ENCODE measurements at regions not wholly inside any gene's neighbourhood (a gene's known extent, or its start where the extent isn't known, plus 50 kb on each side); places are given as distances from the start of the nearest gene placed in this dataset.

DNA sequence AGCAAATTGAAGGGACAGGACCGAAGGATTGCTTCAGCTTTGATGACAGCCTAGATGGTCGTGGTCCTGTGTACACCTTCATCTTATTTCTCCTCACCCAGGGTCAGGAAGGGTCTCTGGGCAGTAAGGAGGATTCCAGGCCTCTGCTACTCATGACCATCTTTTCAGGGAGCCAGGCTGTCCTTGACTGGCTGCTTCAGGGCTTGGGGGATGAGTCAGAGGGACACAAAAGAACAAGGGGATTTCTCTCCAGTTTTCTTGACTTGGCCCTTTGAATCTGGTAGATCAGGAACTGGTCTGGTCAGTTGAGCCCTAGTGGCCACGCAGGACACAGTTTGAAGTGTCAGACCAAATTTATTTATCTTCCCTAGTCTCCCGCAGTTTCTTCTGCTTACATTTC lies 402.1 kb upstream of the CHD6 start:
- DNase-seq: no peak

DNA sequence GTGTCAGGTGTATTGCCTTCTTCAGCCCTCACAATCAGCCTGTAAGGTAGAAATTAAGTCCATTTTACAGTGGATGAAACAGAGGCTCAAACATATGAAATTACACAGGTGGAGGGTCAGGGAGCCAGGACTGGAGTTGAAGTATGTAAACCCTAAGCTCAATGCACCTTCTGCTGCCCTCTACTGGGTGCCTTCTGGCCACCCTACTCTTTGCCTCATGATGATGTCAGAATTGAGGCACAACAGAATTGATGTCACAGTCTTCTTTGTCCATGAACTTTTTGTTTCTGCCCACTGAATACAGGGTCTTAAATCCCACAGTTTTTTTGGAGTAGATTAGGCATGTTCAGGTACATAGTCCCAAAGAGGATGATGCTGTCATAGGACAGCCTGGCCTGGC lies 400.8 kb upstream of the CHD6 start:
- no peak for DNase-seq

DNA sequence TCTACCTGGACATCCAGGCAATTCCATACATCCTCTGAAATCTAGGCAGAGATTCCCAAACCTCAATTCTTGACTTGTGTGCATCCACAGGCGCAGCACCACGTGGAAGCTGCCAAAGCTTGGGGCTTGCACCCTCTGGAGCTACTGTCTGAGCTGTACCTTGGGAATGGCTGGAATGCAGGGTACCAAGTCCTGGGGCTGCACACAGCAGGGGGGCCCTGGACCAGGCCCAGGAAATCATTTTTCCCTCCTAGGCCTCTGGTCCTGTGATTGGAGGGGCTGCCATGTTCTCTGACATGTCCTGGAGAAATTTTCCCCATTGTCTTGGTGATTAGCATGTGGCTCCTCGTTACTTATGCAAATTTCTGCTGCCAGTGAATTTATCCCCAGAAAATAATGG lies 391.9 kb upstream of the CHD6 start:
- DNase-seq: no peak

DNA sequence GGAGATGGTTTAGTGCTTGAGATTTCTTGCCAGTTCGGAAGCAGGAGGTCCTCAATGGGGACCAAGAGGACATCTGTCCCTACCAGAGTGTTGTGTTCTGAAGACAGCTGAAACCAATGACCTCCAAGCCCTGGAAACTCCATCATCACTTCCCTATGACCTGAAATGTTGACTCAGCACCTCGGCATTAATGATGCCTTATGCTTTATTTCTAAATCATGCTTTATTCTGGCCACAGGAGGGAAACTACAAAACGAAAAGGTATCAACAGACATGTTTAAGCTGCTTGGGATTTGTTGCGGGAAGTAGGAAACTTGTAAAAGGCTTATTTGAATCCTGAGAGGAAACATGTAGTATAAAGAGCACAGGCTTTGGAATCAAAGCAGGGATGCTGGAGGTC lies 389.1 kb upstream of the CHD6 start:
- no peak for DNase-seq

DNA sequence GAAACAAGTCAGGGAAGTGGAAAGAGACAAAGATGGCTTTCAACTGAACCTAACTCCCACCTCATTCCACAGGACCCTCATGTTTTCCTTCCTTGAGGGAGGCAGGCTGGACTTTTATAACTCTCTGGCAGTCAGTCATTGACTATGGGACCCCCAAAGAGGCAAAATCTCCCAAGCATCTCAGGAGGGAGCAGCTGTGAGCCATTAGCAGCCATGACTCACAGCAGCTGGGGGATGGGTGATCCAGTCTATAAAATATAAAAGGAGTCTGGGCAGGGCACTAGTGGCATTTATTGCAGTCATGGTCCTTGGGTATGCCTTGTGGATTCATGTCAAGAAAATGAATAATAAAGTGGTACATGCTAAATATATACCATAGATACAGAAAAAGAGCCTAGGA lies 387.0 kb upstream of the CHD6 start:
- DNase-seq: no peak

DNA sequence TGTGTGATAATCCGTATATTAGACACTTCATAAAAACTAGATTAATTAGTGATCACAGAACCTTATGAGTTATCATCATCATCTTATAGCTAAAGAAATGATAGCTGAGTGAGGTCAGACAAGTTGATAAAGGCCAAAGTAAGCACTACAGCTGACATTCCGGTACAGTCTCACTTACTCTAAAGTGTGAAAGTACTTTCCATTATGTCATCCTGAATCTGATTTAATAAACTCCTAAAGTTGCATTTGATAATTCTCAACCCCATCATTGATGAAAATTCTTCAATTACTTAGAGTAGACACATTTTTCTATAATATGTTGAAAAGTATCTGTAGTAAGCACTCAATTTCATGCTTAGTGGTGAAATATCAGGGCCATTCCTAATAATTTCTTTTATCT lies 385.2 kb upstream of the CHD6 start:
- no peak for DNase-seq

DNA sequence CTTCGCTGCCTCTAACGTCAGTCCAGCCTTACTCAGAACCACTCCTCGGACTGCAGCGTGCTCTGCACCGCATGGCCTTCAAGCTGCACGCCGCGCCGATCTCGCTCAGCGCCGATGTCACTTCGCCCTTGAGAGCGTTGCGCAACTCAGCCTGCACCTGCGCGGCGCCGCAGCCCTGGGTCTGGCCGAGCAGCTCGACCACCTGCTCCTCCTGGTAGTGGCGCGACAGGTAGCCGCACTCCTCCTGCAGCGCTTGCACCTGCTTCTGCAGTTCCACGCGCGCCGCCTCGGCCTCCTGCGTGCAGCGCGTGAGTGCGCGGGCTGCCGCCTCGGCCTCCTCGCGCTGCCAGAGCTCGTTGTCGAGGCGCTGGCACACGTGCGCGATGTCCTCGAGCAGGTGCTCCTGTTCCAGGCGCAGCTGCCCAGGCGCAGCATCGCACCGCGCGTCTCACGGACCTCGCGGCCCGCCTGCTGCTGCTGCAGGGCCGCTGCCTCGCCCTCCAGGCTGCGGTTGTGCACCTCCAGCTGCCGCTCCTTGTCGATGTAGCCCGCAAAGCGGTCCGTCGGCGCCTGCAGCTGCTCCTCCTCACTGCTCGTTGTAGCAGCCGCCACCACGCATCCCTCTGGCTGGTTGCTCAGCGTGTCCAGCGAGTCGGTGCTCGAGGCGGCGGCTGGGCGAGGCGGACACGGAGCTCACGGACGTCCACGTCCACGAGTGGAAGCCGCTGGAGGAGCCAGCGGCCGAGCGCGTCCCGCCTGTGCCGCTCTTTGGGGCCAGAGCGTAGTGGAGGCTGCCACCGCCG lies 380.6 kb upstream of the CHD6 start:
- DNase-seq: no peak

DNA sequence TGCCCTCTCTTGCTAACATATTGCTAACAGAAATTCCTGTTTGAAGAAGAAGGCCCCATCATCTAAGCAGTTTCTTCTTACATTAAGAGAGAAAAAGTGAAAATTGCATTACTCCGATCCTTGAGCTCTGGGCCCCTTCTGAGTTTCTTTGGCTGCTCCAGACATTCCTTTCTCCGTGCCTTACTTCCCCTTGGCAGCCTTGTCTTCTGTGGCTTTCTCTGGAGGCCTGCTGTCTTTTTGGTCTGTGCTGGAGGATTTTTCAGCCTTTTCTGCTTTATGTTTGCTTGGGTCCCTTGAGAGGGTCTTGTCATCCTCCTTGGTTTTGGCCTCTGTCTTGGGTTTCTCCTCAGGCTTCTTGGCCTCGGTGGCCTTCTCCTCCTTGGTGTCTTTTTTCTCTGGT lies 378.8 kb upstream of the CHD6 start:
- no peak for DNase-seq

DNA sequence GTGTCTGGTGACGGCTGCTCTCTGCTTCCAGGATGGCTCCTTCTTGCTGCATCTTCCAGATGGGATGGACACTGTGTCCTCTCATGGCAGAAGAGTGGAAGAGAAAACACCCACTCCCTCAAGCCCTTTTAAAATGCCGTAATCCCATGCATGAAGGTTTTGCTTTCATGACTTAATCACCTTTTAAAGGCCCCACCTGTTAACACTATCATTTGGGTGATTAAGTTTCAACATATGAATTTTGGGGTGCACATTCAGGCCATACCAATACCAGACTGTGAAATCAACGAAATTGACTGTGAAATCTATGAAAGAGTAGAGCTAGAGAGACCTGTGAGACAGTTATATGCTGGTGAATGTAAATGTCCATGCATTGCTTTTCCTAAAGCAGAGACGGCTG lies 374.3 kb upstream of the CHD6 start:
- no peak for DNase-seq

DNA sequence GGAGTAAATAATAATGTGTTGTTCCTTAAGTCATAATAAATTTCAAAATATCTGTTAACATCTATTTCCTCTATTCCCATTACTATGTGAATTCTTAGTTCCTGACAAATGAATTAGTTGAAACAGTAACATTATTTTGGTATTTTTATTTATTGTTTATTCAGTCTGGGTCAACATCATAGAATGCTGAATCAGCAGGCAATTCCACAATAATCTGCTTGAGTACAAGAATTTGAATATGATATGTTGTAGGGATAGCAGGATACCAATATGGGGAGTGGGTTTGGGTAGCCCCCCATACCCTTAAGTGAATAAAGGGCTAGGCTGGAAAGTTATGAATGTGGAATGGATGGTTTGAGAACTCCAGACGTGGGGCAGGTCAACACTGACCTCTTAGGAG lies 373.2 kb upstream of the CHD6 start:
- no peak for DNase-seq

DNA sequence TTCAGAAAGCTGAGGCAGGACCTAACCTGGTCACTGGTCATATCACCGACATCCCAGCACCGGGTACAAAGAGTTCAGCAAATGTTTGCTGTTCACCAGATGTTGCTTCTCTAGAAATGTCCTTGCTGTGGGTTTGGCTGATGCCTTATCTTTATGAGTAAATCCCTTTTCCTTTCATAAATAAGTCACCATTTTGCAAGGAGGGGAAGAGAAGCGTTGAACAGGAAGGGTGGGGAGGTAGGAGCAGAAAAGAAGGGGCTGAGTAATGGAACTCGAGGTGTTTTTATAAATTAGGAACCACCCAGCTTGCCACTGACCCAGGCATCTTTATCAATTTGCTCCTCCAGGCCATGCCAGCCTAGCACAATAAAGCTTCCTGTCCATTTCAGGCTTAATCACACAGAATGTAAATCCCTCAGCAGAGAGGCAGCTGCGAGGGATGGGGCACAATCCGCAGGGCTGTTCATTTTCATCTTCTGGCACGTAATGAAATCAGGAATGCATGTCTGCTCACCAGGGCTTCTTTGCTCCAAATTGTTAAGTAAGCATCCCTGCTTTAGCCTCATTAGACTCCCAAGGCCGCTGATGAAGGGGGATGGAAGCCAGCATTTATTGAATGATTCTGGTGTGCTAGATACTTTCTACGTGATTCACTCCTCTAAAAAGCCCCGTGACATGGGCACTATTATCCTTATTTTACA lies 371.9 kb upstream of the CHD6 start:
- DNase-seq: no peak

DNA sequence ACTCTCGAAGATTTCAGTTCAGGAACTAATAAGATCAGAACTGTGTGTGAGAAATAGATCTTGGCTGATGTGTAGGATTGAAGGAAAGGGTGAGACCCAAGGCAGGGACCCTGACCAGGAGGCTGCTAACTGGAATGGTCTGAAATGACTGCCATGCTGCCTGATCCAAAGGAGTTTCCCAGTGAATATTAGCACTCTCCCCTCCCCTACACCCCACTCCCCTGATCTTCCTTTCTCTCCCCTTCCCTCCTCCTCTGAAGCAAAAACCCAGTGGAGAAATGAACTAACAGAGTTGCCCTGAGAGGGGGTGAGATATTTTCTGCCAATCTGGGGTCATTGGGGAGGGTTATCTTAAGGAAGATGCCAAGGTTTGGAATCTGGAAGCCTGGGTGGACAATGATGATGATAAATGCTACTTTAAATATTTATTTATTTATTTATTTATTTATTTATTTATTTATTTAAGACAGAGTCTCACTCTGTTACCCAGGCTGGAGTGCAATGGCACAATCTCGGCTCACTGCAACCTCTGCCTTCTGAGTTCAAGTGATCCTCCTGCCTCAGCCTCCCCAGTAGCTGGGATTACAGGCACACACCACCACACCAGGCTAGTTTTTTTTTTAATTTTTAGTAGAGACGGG lies 371.0 kb upstream of the CHD6 start:
- no peak for DNase-seq

DNA sequence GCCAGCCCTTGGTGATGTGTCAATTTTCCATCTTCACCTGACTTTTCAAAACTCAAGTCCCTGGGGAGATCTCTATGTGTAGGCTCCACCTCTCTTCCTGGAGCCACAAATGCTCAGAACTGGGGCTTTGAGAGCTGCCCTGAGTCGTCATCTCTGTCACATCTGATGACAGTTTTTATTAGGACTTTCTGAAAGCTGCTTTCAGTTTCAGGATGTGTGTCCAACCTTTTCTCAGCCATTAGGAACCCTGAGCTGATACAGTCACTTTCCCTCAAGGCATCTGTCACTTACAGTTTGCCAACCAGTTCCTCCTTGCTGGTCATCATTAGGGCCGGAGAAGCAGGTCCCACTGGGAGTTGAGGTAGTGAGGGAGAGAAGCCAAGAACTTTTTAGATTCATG lies 365.9 kb upstream of the CHD6 start:
- no peak for DNase-seq

DNA sequence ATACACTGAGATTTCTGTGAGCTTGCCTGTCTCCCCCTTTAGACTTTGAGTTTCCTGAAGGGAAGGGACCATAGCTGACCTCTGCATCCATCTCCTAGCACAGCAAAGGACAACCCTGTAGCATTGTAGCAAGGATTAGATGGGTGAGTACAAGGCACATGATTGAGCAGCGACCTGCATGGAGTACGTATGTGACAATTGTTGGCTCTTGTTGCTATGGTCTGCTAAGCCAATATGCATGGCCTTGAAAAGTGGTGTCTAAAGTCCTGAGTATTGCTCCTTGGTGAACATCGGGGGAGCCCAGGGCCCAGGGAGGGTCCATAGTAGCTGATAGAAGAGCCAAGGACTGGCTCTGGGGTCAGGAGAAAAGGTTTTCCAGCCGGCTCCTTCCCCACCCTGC lies 365.0 kb upstream of the CHD6 start:
- DNase-seq: no peak

DNA sequence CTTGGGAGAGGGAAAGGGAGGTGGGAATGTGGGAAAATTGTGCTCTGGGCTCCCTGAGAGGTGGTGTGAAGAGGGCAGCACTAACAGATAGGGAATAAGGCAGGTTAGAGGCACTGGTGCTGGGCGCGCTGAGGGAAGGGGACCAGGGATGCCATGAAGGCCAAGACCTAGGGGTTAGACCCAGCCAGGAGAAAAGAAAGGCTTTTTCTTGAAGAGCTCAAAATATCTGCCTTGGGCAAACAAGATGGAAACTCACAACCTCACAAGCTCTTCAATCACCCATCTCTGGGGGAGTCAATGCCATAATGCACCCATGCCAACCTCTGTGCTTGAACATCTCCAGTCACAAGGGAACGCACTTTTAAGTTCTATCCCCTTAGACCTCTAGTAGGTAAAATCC lies 363.6 kb upstream of the CHD6 start:
- no peak for DNase-seq

DNA sequence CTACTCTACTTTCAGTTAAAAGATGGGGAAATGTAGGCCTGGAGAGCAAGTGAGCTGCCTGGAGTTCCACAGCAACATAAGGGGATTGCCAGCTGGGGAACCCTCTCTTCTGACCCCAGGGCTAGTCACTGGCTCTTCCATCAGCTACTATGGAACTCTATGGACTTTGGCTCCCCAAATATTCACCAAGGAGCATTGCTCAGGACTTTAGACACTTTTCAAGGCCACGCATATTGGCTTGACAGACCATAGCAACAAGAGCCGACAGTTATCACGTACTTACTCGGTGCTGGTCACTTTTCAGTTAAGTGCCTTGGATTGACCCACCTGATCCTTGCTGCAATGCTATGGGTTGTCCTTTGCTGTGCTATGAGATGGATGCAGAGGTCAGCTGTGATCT lies 360.7 kb upstream of the CHD6 start:
- no peak for DNase-seq

DNA sequence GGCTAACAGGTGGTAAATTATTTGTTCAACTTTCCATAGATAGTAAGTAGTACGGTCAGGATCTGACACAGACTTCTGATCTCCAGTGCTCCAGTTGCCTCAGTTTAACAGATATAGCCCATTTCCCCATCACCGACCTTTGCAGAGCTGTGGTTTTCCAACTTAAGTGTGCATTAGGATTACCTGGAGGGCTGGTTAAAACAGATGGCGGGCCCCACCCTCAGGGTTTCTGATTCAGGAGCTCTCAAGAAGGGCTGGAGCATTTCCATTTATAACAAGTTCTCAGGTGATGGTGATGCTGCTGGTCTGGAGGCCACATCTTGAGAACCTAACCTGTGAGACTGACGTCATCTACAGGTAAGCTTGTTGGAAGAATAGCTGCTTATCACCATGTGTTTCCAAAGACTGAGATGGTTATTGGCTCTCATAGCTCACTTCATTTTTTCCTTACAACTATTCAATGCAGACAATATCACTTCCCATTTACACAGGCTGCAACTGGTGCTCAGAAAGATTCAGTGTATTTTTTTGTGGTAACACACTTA lies 360.1 kb upstream of the CHD6 start:
- no peak for DNase-seq

DNA sequence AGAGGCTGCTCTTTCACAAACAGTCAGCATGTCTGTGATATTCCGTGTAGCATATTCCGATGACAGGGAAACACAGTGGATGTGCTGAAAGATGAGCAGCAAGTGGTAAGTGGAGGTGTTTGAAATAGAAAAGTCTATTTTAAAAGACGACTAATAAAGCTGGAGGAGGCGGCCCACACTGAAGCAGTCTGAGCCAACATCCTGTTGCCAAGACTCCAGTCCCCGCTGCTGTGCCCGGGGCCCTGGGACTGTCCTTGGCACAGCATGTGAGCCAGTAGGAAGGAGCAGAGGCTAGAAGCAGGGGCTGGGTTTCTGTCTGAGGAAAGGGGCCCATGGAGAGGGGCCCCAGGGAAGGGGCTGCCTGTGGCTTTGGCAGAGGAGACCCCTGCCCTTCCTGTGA lies 351.5 kb upstream of the CHD6 start:
- no peak for DNase-seq

DNA sequence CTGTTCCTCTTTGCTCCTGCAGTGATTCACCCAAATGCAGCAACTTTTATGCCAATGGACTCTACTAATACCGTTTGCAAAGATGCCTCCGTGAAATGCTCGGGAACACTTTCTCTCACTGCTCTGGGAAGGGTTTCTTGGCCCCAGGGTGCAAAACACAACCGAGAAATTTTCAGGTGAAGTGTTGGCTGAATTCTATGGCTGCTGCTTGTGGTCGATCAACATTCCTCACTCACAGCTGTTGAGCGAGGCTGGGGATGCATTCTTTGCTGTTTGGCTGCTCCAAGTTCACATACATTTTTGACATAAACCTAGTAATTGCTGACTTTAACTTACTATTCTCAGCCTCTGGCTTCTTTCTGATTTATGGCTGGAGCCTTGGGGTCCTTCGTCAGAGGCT lies 342.0 kb upstream of the CHD6 start:
- no peak for DNase-seq

DNA sequence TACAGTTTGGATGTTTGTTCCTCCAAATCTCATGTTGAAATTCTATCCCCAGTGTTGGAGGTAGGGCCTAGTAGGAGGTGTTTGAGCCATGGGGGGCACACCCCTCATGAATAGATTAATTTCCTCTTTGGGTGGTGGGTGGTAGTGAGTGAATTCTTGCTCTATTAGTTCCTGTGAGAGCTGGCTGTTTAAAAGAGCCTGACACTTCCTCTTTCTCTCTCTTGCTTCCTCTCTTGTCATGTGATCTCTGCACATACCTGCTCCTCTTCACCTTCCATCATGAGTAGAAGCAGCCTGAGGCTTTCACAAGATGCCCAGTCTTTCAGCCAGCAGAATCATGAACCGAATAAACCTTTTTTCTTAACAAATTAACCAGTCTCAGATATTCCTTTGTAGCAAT lies 340.2 kb upstream of the CHD6 start:
- no peak for DNase-seq

DNA sequence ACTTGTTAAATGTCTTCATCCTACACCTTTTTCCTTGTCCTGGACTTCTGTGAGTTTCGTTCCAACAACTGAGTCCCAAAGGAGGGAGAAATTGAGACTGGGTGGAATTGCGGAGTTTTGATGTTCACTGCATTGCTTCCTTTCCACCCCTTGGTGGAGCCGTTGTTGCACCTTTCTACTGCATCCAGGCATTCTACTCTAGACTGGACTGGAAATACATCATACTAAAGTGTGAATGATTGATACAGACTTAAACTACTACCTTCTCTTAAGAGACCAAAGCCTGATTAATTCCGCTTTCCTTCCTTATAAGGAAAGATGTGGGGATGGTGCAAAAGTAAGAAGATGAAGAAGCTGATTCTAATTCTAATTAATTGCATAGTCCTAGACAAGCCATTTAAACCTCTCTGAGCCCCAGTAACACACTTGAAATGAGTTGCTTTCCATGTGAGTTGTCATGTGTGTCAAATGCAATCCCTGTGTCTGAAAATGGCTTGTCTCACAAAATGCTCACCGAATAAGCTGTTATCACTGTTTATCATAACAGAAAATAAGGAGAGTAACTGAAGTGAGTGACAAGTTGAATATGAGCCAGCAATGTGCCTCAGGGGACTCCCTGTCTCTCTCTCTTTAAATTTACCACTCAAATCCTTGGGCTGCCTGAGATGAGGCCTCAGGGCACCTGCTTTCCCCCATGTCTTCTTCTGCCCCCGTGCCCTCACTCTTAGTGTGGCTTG lies 338.3 kb upstream of the CHD6 start:
- no peak for DNase-seq

DNA sequence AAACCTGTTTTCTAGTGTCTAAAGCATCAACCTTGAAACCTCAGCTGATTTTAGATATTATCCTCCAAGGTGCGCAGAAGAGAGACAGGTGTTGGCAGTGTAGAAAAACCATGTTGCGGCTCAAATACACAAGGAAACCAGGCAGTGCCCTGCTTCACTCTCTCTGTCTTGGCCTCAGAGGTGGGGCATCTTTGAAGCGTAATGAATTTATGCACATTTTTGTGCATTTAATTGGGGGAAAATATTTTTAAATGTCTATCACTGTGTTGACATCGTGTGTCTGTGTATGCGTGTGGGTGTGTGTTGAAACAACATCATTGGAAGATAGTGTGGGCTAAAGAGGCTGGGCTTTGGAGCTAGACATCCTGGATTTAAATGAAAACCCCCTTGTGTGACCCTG lies 334.0 kb upstream of the CHD6 start:
- no peak for DNase-seq

DNA sequence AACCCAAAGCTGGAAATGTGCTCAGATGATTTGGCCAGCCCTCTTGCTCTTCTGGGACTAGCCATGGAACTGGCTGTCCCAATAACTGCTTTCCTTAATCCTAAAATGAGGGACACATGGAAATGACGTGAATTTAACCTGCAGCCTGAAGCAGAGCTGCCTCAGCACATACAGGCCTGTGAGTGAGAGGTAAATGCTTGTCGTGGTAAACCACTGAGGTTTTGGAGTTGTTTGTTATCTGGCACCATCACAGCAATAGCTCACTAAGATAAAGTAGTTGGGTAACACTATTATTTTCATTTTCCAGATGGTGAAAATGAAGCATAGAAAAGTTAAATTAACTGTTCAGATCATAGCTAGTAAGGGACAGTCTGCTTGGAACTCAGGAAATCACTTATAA lies 333.4 kb upstream of the CHD6 start:
- no peak for DNase-seq
